ENCODE measurements at regions not wholly inside any gene's neighbourhood (a gene's known extent, or its start where the extent isn't known, plus 50 kb on each side); places are given as distances from the start of the nearest gene placed in this dataset.

DNA sequence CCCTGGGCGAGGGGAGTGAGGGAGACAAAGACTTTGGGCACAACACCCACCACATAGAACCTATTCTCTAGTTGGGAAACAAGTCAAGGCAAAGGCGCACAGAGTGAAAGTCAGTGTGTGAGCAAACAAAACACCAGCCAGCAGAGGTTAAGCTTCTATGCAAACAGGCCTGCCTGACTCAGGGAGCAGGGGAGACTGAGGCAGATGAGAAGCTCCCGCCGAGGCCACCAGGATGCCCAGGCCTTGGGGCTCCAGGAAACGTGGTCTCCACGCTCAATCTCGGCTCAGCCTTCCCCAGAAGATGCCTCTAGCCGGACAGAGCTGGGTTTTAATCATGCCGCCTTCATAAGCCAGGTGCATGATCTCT is 74.1 kb upstream of the KCNMA1 start:
- DNase-seq = no peak
- intact Hi-C loops (cut with DNase I) = loop anchor here (2.0 kb wide), 1 partner anchor 537 kb away; no protein-coding TSS in a partner anchor

DNA sequence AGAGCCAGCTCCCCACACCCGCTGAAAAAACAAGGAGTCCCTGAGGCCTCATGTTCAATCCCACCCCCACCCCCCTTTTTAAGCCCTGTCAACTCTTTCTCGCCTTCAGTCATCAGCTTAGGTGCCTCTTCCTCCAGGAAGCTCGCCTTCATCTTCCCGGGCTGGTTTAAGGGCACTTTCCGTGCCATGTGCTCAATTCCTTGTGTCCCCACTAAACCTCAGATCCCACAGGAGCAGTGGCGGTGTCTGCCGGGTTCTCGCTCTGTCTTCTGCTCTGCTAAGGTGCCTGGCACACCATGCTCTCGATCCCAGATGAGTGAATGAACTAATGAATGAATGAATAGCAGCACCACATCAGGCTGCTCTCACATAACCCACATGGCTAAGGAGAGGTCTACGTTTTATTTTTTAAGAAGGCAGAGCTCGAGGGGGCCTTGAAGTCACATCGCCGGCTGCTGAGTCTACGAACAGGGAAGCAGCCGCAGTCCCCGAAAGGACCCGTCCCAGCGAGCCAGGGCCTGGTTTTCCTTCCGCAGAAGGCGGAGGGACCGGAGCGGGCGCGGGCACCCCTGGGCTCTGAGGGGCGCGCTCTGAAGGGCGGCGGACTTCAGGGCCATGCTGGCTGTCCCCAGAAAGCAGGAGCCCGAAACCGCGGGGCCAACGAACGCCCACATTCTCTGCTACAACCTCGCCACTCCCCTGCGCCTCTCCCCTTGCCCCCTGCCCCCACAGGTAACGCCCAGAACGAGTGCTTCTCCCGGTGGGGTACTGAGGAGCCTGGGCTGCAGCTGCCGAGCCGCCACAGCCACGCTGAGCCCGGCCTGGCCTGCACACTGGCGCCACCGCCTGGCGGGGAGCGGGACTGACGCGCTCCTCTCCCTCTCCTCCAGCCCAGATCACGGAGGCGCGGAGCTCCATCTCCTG is 73.4 kb upstream of the KCNMA1 start:
- peak; percentile 53 to 96 (median 80) for DNase-seq
- intact Hi-C loops (cut with DNase I) = loop anchor here (2.0 kb wide), 1 partner anchor 536 kb away; no protein-coding TSS in a partner anchor

DNA sequence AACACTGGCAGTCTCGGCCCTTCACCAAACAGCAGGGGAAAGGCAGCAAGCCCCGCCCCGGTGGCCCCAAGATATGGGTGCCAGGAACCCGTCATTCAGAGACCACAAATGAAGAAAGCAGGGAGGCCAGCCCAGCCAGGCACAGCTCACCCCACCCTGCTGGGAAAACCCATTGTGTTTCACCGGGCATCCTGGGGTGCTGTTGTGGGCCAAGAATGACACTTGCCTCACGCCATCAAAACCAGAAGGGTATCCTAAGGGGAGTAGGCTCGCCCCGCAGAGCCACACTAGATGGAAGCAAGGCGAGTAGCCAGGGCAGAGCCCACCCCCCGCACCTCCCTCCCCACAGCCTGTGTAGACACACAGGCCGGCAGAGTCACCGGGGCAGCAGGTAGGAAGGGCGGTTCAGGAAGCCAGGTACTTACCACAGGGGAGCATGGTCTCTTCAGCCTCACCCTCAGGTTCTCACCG is 72.5 kb upstream of the KCNMA1 start:
- DNase-seq = no peak
- intact Hi-C loops (cut with DNase I) = loop anchor here (2.0 kb wide), 1 partner anchor 535 kb away; no protein-coding TSS in a partner anchor

DNA sequence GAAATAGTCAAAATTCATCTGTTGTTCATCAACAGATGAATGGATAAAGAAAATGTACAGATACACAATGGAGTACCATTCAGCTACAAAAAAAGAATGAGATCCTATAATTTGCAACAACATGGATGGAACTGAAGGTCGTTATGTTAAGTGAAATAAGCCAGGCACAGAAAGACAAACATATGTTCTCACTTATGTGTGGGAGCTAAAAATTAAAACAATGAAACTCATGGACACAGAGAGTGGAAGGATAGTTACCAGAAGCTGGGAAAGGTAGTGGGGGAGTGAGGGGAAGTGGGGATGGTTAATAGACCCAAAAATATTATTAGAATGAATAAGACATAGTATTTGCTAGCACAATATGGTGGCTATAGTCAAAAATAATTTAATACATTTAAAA is 70.0 kb upstream of the KCNMA1 start:
- no peak for DNase-seq
- intact Hi-C loops (cut with DNase I) = no loop called here

DNA sequence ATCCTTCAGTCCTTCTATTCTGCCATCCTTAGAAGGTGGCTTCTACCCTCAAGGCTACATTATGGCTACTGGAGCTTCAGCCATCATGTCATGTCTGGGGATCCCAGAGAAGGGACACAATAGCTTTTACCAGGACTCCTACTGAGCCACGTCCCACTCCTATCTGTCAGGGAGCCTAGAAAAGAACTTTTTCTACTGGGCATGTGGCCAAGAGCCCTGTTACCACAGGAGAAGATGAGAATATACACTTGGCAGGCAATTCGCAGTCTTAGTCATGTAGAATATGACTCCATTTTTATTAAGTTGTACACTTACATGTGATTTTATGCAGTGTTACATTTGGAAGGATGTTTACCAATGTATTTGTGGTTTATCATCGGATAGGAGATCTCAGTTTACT is 64.6 kb upstream of the KCNMA1 start:
- peak in 2 of 10 donors; percentile 23 to 25 for DNase-seq
- intact Hi-C loops (cut with DNase I) = no loop called here

DNA sequence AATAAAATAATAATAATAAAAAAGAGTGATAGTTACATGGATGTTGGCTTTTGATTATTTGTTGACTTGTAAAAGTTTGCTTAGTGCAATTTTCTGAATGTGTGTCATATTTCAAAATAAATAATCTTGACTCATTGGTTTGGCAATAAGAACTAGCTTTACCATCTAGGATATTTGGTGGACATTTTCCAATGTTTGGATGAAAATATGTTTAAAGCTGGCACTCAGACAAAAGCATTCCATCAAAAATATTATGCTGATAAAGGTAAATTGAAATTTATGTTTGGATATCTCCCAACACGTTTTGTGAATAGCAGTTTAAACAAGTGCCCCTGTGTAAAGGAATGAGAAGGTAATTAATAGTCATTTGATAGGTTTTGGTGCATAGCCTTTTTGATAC is 62.5 kb upstream of the KCNMA1 start:
- intact Hi-C loops (cut with DNase I) = no loop called here
- DNase-seq = no peak

DNA sequence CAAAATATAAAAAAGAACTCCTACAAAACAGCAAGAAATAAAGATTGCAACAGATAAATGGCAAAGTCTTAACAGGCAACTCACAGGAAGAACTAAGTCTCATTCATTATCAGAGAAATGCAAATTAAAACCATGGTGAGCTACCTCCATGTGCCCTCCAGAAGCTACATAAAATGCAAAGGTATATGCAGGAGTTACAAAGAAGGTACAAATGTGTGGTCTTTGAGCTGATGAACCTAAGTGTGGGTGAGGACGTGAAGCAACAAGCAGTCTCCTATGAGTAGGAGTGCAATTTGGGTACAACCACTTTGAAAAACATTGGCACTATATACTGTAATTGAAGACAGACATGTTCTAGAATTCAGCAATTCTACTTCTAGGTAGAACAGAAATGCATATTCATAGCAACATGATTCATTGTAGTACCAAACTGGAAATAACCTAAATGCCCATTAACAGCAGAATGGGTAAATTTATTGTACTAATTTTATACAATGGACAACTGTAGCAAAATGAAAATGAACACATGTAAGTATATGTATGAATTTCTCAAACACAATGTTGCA is 61.6 kb upstream of the KCNMA1 start:
- intact Hi-C loops (cut with DNase I) = no loop called here
- no peak for DNase-seq

DNA sequence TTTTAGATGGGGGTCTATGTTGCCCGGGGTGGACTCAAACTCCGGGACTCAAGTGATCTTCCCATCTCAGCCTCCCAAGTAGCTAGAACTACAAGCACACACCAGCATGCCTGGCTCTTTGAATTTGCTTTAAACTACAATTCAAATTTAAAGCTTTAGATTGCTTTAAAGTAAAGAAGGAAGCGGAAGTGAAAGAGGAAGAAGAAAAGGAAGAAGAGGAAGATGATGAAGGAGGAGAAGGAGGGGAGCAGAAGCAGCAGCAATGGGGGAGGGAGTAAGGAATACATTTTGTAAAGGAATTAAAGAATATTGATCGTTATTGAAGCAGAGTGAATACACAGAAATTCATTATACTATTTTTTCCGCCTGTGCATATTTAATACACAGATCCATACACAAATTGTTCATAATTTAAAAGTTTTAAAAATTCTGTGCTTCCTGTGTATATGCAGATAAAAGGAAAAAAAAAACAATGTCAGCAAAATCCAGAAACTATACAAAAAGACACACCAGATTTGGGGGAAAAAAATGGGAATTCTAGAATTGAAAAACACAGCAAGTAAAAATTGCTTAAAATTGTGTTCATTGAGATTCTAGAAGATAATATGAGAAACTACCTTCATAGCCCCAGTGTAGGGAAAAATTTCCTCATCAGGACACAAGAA is 60.8 kb upstream of the KCNMA1 start:
- intact Hi-C loops (cut with DNase I) = no loop called here
- no peak for DNase-seq

DNA sequence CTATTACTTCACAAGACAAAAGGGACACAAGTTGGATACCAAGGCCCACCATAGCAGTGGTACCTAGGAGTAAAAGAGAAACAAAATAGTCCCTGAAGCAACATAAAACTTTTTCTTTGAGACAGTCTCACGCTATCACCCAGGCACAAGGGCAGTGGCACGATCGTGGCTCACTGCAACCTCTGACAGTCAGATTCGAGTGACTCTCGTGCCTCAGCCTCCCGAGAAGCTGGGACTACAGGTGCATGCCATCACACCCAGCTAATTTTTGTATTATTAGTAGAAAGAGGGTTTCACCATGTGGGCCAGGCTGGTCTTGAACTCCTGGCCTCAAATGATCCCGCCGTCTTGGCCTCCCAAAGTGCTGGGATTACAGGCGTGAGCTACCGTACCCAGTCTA is 59.0 kb upstream of the KCNMA1 start:
- intact Hi-C loops (cut with DNase I) = no loop called here
- DNase-seq = no peak

DNA sequence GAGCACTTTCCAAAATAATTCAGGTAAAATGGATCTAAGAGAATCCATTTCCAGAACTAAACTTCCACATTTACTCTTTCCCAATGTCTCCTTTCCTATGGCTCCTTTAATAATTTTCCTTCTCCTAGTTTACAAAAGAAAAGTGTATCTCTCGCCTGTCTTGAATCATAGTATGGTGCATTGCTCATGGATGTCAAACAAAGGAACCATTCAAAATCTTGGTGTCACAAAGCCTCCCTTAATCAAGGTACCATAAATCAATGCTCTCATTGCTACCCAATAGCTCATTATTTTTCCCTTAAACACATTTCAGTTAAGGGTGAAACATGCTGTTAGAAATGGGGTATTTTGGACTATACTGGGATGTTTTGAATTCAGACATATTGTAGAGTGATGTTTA is 57.6 kb upstream of the KCNMA1 start:
- intact Hi-C loops (cut with DNase I) = no loop called here
- no peak for DNase-seq

DNA sequence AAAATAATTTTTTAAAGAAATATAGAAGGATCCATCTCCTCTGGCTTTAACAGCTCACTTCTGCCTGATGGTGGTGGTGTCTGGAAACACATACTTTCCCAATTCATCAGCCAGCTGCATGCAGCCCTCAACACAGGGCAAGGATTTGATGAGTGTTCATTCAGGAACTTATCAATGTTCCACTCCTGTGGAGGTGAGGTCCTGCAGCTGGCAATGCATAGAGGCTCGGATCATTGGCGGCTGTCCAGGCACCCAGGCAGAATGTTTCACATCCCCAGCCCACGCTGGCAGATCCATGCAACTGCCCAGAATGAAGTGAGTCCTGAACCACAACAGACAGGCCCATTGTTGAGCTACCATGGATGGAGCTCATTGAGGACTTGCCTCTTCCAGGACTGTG is 55.2 kb upstream of the KCNMA1 start:
- DNase-seq = no peak
- intact Hi-C loops (cut with DNase I) = no loop called here

DNA sequence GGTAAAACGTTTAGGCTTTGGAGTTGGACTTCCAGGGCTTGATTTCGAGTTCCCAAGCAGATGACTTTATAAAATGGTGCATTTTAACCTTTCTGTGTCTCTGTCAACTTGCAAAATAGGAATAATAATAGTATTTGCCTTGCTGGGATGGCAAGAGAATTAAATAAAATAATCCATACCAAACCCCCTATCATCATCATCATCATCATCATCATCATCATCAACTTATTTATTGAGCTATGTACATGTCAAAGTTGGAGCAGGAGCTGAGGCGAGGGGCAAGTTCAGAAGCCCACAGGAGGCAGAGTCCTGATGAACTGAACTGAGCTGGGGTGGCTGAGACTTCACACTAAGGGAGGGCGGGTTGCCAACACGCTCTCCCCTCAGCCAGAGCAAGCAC is 51.7 kb upstream of the KCNMA1 start:
- DNase-seq = no peak
- intact Hi-C loops (cut with DNase I) = no loop called here

DNA sequence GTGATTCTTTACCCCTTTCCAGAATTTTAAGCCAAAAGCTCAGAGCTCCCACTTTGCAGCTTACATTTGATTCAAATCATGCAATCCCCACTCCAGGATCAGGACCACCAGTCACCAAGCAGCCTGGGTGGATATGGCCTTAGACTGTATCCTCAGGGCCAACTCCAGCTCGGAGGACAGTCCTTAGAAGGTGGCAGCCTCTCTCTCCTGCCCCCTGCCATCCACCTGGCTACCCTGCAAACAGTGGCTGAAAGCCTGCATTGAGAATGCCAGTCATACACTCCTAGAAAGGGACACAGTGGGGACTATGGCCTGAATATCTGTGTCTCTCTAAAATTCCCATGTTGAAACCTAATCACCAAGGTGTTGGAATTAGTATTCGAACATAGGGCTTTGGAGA is 50.0 kb upstream of the KCNMA1 start:
- intact Hi-C loops (cut with DNase I) = no loop called here
- no peak for DNase-seq
